NCI-H748 treated with DMSO at 0.1 percent for 48 hours (cell line): ENCODE measurements at regions not wholly inside any gene's neighbourhood (a gene's known extent, or its start where the extent isn't known, plus 50 kb on each side); places are given as distances from the start of the nearest gene placed in this dataset.
"Not testable (repeated sequence)": the region's sequence is repeated elsewhere in the genome, so short reads cannot be mapped to it uniquely, and the experiment has no call there.

Experiments
- DNase-seq: peaks from one replicate; lab custom pipeline; 2025; lab: John Stamatoyannopoulos, UW

GRCh38 chr22:23460517-23461031 is 119.5 kb downstream of the IGLL1 start:
- not testable (repeated sequence) for DNase-seq

- DNase-seq, result not testable (repeated sequence)
Observed at GRCh38 chr22:23459645-23460516, 120.2 kb downstream of the IGLL1 start.

GRCh38 chr22:23458663-23459541 is 121.2 kb downstream of the IGLL1 start:
- no peak for DNase-seq

GRCh38 chr22:23457380-23457985 is 122.6 kb downstream of the IGLL1 start:
- no peak for DNase-seq

- DNase-seq, result not testable (repeated sequence)
Observed at GRCh38 chr22:23456666-23457379, 123.3 kb downstream of the IGLL1 start.

- DNase-seq, result not testable (repeated sequence)
Observed at GRCh38 chr22:23454345-23454744, 125.7 kb downstream of the IGLL1 start.

GRCh38 chr22:23453277-23453676 is 126.8 kb downstream of the IGLL1 start:
- DNase-seq, result no peak

GRCh38 chr22:23452231-23453010 is 127.7 kb downstream of the IGLL1 start:
- DNase-seq, result no peak

- not testable (repeated sequence) for DNase-seq
Observed at GRCh38 chr22:23451452-23452230, 128.4 kb downstream of the IGLL1 start.

GRCh38 chr22:23450821-23451220 is 129.3 kb downstream of the IGLL1 start:
- not testable (repeated sequence) for DNase-seq

GRCh38 chr22:23450434-23450795 is 129.7 kb downstream of the IGLL1 start:
- DNase-seq, result no peak

- not testable (repeated sequence) for DNase-seq
Observed at GRCh38 chr22:23449748-23450433, 130.2 kb downstream of the IGLL1 start.

GRCh38 chr22:23448499-23449288 is 131.4 kb downstream of the IGLL1 start:
- DNase-seq, result not testable (repeated sequence)

- DNase-seq, result no peak
Observed at GRCh38 chr22:23446796-23447350, 133.2 kb downstream of the IGLL1 start.

GRCh38 chr22:23446194-23446593 is 133.9 kb downstream of the IGLL1 start:
- DNase-seq, result not testable (repeated sequence)

GRCh38 chr22:23443905-23444304 is 136.2 kb downstream of the IGLL1 start:
- not testable (repeated sequence) for DNase-seq

GRCh38 chr22:23439581-23439980 is 140.5 kb downstream of the IGLL1 start:
- DNase-seq, result not testable (repeated sequence)

GRCh38 chr22:23438216-23438615 is 141.9 kb downstream of the IGLL1 start:
- DNase-seq, result no peak
